ENCODE measurements at regions not wholly inside any gene's neighbourhood (a gene's known extent, or its start where the extent isn't known, plus 50 kb on each side); places are given as distances from the start of the nearest gene placed in this dataset.

DNA sequence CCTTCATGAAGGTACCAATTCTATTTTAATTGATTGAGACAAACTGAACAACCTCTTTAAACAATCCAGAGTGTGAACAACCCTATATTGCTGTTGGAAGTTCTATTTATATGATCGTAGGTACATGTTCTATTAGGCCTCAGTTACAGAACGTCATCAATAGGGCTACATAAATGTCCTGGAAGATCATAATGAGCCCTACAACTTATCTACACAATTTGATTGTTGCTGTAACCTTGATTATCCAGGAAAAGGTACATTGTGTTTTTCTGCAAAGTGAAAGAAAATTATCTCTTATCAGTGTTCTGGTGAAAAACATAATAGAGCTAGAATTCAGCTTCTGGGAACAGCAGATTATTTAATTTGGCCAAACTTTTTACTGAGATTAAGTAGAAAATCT is 612.9 kb downstream of the GALC start (continued):
- TF ChIP-seq, protein P1, sequence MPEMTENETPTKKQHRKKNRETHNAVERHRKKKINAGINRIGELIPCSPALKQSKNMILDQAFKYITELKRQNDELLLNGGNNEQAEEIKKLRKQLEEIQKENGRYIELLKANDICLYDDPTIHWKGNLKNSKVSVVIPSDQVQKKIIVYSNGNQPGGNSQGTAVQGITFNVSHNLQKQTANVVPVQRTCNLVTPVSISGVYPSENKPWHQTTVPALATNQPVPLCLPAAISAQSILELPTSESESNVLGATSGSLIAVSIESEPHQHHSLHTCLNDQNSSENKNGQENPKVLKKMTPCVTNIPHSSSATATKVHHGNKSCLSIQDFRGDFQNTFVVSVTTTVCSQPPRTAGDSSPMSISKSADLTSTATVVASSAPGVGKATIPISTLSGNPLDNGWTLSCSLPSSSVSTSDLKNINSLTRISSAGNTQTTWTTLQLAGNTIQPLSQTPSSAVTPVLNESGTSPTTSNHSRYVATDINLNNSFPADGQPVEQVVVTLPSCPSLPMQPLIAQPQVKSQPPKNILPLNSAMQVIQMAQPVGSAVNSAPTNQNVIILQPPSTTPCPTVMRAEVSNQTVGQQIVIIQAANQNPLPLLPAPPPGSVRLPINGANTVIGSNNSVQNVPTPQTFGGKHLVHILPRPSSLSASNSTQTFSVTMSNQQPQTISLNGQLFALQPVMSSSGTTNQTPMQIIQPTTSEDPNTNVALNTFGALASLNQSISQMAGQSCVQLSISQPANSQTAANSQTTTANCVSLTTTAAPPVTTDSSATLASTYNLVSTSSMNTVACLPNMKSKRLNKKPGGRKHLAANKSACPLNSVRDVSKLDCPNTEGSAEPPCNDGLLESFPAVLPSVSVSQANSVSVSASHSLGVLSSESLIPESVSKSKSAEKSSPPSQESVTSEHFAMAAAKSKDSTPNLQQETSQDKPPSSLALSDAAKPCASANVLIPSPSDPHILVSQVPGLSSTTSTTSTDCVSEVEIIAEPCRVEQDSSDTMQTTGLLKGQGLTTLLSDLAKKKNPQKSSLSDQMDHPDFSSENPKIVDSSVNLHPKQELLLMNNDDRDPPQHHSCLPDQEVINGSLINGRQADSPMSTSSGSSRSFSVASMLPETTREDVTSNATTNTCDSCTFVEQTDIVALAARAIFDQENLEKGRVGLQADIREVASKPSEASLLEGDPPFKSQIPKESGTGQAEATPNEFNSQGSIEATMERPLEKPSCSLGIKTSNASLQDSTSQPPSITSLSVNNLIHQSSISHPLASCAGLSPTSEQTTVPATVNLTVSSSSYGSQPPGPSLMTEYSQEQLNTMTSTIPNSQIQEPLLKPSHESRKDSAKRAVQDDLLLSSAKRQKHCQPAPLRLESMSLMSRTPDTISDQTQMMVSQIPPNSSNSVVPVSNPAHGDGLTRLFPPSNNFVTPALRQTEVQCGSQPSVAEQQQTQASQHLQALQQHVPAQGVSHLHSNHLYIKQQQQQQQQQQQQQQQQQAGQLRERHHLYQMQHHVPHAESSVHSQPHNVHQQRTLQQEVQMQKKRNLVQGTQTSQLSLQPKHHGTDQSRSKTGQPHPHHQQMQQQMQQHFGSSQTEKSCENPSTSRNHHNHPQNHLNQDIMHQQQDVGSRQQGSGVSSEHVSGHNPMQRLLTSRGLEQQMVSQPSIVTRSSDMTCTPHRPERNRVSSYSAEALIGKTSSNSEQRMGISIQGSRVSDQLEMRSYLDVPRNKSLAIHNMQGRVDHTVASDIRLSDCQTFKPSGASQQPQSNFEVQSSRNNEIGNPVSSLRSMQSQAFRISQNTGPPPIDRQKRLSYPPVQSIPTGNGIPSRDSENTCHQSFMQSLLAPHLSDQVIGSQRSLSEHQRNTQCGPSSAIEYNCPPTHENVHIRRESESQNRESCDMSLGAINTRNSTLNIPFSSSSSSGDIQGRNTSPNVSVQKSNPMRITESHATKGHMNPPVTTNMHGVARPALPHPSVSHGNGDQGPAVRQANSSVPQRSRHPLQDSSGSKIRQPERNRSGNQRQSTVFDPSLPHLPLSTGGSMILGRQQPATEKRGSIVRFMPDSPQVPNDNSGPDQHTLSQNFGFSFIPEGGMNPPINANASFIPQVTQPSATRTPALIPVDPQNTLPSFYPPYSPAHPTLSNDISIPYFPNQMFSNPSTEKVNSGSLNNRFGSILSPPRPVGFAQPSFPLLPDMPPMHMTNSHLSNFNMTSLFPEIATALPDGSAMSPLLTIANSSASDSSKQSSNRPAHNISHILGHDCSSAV (CRISPR knock-in tag; IDR thresholded peaks at IDR 0.05; ENCODE audit: borderline replicate concordance), result no peak
- TF ChIP-seq, protein P2, sequence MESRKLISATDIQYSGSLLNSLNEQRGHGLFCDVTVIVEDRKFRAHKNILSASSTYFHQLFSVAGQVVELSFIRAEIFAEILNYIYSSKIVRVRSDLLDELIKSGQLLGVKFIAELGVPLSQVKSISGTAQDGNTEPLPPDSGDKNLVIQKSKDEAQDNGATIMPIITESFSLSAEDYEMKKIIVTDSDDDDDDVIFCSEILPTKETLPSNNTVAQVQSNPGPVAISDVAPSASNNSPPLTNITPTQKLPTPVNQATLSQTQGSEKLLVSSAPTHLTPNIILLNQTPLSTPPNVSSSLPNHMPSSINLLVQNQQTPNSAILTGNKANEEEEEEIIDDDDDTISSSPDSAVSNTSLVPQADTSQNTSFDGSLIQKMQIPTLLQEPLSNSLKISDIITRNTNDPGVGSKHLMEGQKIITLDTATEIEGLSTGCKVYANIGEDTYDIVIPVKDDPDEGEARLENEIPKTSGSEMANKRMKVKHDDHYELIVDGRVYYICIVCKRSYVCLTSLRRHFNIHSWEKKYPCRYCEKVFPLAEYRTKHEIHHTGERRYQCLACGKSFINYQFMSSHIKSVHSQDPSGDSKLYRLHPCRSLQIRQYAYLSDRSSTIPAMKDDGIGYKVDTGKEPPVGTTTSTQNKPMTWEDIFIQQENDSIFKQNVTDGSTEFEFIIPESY (CRISPR knock-in tag; IDR thresholded peaks at IDR 0.05), result no peak
- no peak for TF ChIP-seq ERF (CRISPR knock-in tag; IDR thresholded peaks at IDR 0.05)
- TF ChIP-seq, protein P3, sequence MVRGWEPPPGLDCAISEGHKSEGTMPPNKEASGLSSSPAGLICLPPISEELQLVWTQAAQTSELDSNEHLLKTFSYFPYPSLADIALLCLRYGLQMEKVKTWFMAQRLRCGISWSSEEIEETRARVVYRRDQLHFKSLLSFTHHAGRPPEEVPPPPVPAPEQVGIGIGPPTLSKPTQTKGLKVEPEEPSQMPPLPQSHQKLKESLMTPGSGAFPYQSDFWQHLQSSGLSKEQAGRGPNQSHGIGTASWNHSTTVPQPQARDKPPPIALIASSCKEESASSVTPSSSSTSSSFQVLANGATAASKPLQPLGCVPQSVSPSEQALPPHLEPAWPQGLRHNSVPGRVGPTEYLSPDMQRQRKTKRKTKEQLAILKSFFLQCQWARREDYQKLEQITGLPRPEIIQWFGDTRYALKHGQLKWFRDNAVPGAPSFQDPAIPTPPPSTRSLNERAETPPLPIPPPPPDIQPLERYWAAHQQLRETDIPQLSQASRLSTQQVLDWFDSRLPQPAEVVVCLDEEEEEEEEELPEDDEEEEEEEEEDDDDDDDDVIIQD (CRISPR knock-in tag; IDR thresholded peaks at IDR 0.05; ENCODE audit: low read depth), result no peak
- TF ChIP-seq ZKSCAN5 (CRISPR knock-in tag; IDR thresholded peaks at IDR 0.05), result no peak
- no peak for TF ChIP-seq GATAD1 (CRISPR knock-in tag; IDR thresholded peaks at IDR 0.05)
- no peak for TF ChIP-seq ZNF530 (CRISPR knock-in tag; IDR thresholded peaks at IDR 0.05; ENCODE audit: low read depth)
- no peak for TF ChIP-seq ZSCAN12 (CRISPR knock-in tag; IDR thresholded peaks at IDR 0.05)
- no peak for TF ChIP-seq SKI (IDR thresholded peaks at IDR 0.05; ENCODE audit: partially characterized antibody)
